ENCODE measurements at regions not wholly inside any gene's neighbourhood (a gene's known extent, or its start where the extent isn't known, plus 50 kb on each side); places are given as distances from the start of the nearest gene placed in this dataset.

- H3K4me3 Mint-ChIP-seq: no peak overlapping the region
- TF ChIP-seq, protein P1, sequence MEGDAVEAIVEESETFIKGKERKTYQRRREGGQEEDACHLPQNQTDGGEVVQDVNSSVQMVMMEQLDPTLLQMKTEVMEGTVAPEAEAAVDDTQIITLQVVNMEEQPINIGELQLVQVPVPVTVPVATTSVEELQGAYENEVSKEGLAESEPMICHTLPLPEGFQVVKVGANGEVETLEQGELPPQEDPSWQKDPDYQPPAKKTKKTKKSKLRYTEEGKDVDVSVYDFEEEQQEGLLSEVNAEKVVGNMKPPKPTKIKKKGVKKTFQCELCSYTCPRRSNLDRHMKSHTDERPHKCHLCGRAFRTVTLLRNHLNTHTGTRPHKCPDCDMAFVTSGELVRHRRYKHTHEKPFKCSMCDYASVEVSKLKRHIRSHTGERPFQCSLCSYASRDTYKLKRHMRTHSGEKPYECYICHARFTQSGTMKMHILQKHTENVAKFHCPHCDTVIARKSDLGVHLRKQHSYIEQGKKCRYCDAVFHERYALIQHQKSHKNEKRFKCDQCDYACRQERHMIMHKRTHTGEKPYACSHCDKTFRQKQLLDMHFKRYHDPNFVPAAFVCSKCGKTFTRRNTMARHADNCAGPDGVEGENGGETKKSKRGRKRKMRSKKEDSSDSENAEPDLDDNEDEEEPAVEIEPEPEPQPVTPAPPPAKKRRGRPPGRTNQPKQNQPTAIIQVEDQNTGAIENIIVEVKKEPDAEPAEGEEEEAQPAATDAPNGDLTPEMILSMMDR (IDR thresholded peaks at IDR 0.05): no peak
- DNase-seq: no peak
- H3K27ac Mint-ChIP-seq: no peak overlapping the region
- H3K27me3 Mint-ChIP-seq (ENCODE audit: insufficient read depth): no peaks in the 10 kb centered on the region; the same call in 1 of the 2 replicates
- no peaks in the 10 kb centered on the region for H3K9me3 Mint-ChIP-seq
- no peaks in the 10 kb centered on the region for H3K36me3 Mint-ChIP-seq (ENCODE audit: low read depth)
- peaks cover 15% of the 10 kb centered on the region for H3K4me1 Mint-ChIP-seq (ENCODE audit: low read depth)
Observed at GRCh38 chr15:34700891-34701427, 53.8 kb downstream of the GJD2 start.

GRCh38 chr15:34699968-34700640, 54.7 kb downstream of the GJD2 start:
- H3K9me3 Mint-ChIP-seq: no peaks in the 10 kb centered on the region
- no peak for DNase-seq
- H3K4me1 Mint-ChIP-seq (ENCODE audit: low read depth): peaks cover 15% of the 10 kb centered on the region
- H3K4me3 Mint-ChIP-seq: no peak overlapping the region
- H3K27me3 Mint-ChIP-seq (ENCODE audit: insufficient read depth): no peaks in the 10 kb centered on the region; the same call in 1 of the 2 replicates
- no peaks in the 10 kb centered on the region for H3K36me3 Mint-ChIP-seq (ENCODE audit: low read depth)
- TF ChIP-seq, protein P1 (IDR thresholded peaks at IDR 0.05): no peak
- no peak overlapping the region for H3K27ac Mint-ChIP-seq

GRCh38 chr15:34696506-34696905, 58.3 kb downstream of the GJD2 start:
- TF ChIP-seq, protein P1 (IDR thresholded peaks at IDR 0.05): no peak
- H3K4me1 Mint-ChIP-seq (ENCODE audit: low read depth): peaks cover 26% of the 10 kb centered on the region
- H3K36me3 Mint-ChIP-seq (ENCODE audit: low read depth): no peaks in the 10 kb centered on the region
- H3K27ac Mint-ChIP-seq: no peak overlapping the region
- H3K9me3 Mint-ChIP-seq: no peaks in the 10 kb centered on the region
- peaks cover 3% of the 10 kb centered on the region; the same call in 1 of the 2 replicates for H3K27me3 Mint-ChIP-seq (ENCODE audit: insufficient read depth)
- no peak for DNase-seq
- no peak overlapping the region for H3K4me3 Mint-ChIP-seq

DNA sequence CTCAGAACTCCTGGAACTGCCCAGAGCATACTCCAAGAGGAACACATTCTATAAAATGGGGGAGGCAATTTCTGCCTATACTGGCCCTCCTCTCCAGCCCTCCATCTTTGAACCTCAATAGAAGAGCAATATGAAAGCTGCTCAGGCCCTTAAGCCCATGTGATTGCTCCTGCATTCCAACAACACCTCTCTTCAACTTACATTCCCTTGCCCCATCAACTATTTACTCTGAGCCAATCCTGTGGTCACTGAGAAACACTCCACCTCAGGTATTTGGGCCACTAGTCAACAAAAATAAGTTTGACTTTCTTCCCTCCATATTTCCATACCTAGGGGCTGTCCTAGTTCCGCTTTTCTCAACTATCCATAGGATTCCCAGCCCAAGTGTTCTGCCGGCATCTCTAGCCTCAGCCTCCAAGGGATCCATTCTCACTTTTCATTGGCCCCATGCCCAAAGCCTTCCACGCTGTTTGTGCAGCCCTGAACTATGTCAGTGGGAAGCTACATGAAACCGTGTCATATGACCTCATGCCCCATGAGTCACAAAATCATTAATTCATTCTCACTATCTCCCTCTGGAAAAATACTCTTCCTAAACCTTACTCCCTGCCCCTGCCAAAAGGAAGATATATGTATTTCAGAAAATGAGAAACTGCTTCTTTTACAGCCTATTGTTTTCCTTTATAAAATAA, 61.6 kb downstream of the GJD2 start:
- Mint-ChIP-seq H3K9me3 (no peaks in the 10 kb centered on the region), H3K4me1 (ENCODE audit: low read depth) (peaks cover 30% of the 10 kb centered on the region), H3K36me3 (ENCODE audit: low read depth) (no peaks in the 10 kb centered on the region), H3K27me3 (ENCODE audit: insufficient read depth) (peaks cover 3% of the 10 kb centered on the region; the same call in 1 of the 2 replicates), H3K4me3 (no peak overlapping the region), H3K27ac (no peak overlapping the region)
- TF ChIP-seq, protein P1 (IDR thresholded peaks at IDR 0.05): no peak
- no peak for DNase-seq

DNA sequence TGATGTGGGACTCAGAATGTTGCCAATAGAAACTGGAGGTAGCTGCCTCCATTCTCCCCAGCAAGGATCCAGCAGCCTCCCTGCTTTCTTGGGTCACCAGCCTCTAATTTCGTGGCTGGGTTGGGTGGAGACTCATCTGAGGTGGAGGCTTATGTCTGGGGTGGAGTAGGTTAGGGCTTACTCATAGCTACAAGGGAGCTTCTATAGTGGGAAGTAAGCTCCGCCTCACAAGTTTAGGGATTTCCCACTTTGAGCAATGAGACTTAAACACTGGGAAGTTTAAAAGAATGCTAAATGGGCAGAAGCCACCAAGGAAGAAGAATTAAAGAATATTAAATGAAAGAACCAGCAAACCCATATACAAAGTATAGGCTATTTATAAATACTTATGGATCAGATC, 63.8 kb downstream of the GJD2 start:
- no peak for DNase-seq
- H3K4me3 Mint-ChIP-seq: no peak overlapping the region
- peaks cover 30% of the 10 kb centered on the region for H3K4me1 Mint-ChIP-seq (ENCODE audit: low read depth)
- H3K9me3 Mint-ChIP-seq: no peaks in the 10 kb centered on the region
- no peak overlapping the region for H3K27ac Mint-ChIP-seq
- peaks cover 3% of the 10 kb centered on the region; the same call in 1 of the 2 replicates for H3K27me3 Mint-ChIP-seq (ENCODE audit: insufficient read depth)
- no peaks in the 10 kb centered on the region for H3K36me3 Mint-ChIP-seq (ENCODE audit: low read depth)
- TF ChIP-seq, protein P1 (IDR thresholded peaks at IDR 0.05): no peak
